ENCODE measurements at regions not wholly inside any gene's neighbourhood (a gene's known extent, or its start where the extent isn't known, plus 50 kb on each side); places are given as distances from the start of the nearest gene placed in this dataset.
A peak's percentile ranks its signal among the peaks of the same experiment; 100 is the strongest.

GRCh38 chrX:40152741-40153344 is 55.1 kb upstream of the BCOR start:
- Histone ChIP-seq H3K4me1 (ENCODE audit: control insufficient read depth, insufficient read depth, low read length) (peaks cover 24% of the 10 kb centered on the region), H3K27ac (ENCODE audit: low read length) (no peak overlapping the region), H3K27me3 (ENCODE audit: control insufficient read depth, insufficient read depth, low read length) (peaks cover 25% of the 10 kb centered on the region)

GRCh38 chrX:40152173-40152711 is 54.5 kb upstream of the BCOR start:
- Histone ChIP-seq H3K27me3 (ENCODE audit: control insufficient read depth, insufficient read depth, low read length) (peaks cover 31% of the 10 kb centered on the region), H3K9me3 (ENCODE audit: control insufficient read depth, low read depth, low read length) (peaks cover 9% of the 10 kb centered on the region), H3K4me1 (ENCODE audit: control insufficient read depth, insufficient read depth, low read length) (peaks cover 25% of the 10 kb centered on the region), H3K36me3 (ENCODE audit: control insufficient read depth, insufficient read depth, low read length) (no peaks in the 10 kb centered on the region), H3K4me3 (ENCODE audit: low read length) (peak overlapping the region; percentile 43), H3K27ac (ENCODE audit: low read length) (no peak overlapping the region)
- no peak for DNase-seq
- WGBS (ENCODE audit: insufficient coverage, low lambda C conversion rate), result no CpG with 5 or more reads among the region's 42 CpGs

More at GRCh38 chrX:40152741-40153344, 55.1 kb upstream of the BCOR start:
- Histone ChIP-seq H3K9me3 (ENCODE audit: control insufficient read depth, low read depth, low read length) (peaks cover 5% of the 10 kb centered on the region), H3K4me3 (ENCODE audit: low read length) (peak overlapping the region; percentile 43), H3K36me3 (ENCODE audit: control insufficient read depth, insufficient read depth, low read length) (no peaks in the 10 kb centered on the region)
- no CpG with 5 or more reads among the region's 47 CpGs for WGBS (ENCODE audit: insufficient coverage, low lambda C conversion rate)
- peak in 1 of 2 donors; percentile 35 for DNase-seq

GRCh38 chrX:40151211-40152172 is 53.7 kb upstream of the BCOR start:
- Histone ChIP-seq H3K4me1 (ENCODE audit: control insufficient read depth, insufficient read depth, low read length) (peaks cover 31% of the 10 kb centered on the region), H3K4me3 (ENCODE audit: low read length) (no peak overlapping the region), H3K9me3 (ENCODE audit: control insufficient read depth, low read depth, low read length) (peaks cover 10% of the 10 kb centered on the region), H3K27ac (ENCODE audit: low read length) (no peak overlapping the region), H3K27me3 (ENCODE audit: control insufficient read depth, insufficient read depth, low read length) (peaks cover 38% of the 10 kb centered on the region), H3K36me3 (ENCODE audit: control insufficient read depth, insufficient read depth, low read length) (no peaks in the 10 kb centered on the region)
- DNase-seq, result peak in 1 of 2 donors; percentile 45
- no CpG with 5 or more reads among the region's 60 CpGs for WGBS (ENCODE audit: insufficient coverage, low lambda C conversion rate)

- H3K4me1 ChIP-seq (ENCODE audit: control insufficient read depth, insufficient read depth, low read length), result peaks cover 33% of the 10 kb centered on the region
These were observed 52.7 kb upstream of the BCOR start for GRCh38 chrX:40150503-40150902.

GRCh38 chrX:40149286-40150175 is 51.8 kb upstream of the BCOR start:
- H3K36me3 ChIP-seq (ENCODE audit: control insufficient read depth, insufficient read depth, low read length), result no peaks in the 10 kb centered on the region
- peaks cover 51% of the 10 kb centered on the region for H3K27me3 ChIP-seq (ENCODE audit: control insufficient read depth, insufficient read depth, low read length)
- DNase-seq, result no peak
- H3K4me3 ChIP-seq (ENCODE audit: low read length), result no peak overlapping the region
- H3K27ac ChIP-seq (ENCODE audit: low read length), result no peak overlapping the region
- peaks cover 7% of the 10 kb centered on the region for H3K9me3 ChIP-seq (ENCODE audit: control insufficient read depth, low read depth, low read length)
- no CpG with 5 or more reads among the region's 17 CpGs for WGBS (ENCODE audit: insufficient coverage, low lambda C conversion rate)
- H3K4me1 ChIP-seq (ENCODE audit: control insufficient read depth, insufficient read depth, low read length), result peaks cover 34% of the 10 kb centered on the region

More at GRCh38 chrX:40150503-40150902, 52.7 kb upstream of the BCOR start:
- no peaks in the 10 kb centered on the region for H3K36me3 ChIP-seq (ENCODE audit: control insufficient read depth, insufficient read depth, low read length)
- peaks cover 7% of the 10 kb centered on the region for H3K9me3 ChIP-seq (ENCODE audit: control insufficient read depth, low read depth, low read length)
- no peak overlapping the region for H3K4me3 ChIP-seq (ENCODE audit: low read length)
- DNase-seq, result no peak
- no CpG with 5 or more reads among the region's 6 CpGs for WGBS (ENCODE audit: insufficient coverage, low lambda C conversion rate)
- H3K27me3 ChIP-seq (ENCODE audit: control insufficient read depth, insufficient read depth, low read length), result peaks cover 44% of the 10 kb centered on the region
- no peak overlapping the region for H3K27ac ChIP-seq (ENCODE audit: low read length)

GRCh38 chrX:40148385-40149285 is 50.9 kb upstream of the BCOR start:
- DNase-seq, result no peak
- Histone ChIP-seq H3K27ac (ENCODE audit: low read length) (no peak overlapping the region), H3K27me3 (ENCODE audit: control insufficient read depth, insufficient read depth, low read length) (peaks cover 51% of the 10 kb centered on the region)

GRCh38 chrX:40147971-40148370 is 50.2 kb upstream of the BCOR start:
- Histone ChIP-seq H3K36me3 (ENCODE audit: control insufficient read depth, insufficient read depth, low read length) (no peaks in the 10 kb centered on the region), H3K9me3 (ENCODE audit: control insufficient read depth, low read depth, low read length) (peaks cover 7% of the 10 kb centered on the region), H3K27ac (ENCODE audit: low read length) (no peak overlapping the region), H3K27me3 (ENCODE audit: control insufficient read depth, insufficient read depth, low read length) (peaks cover 45% of the 10 kb centered on the region), H3K4me1 (ENCODE audit: control insufficient read depth, insufficient read depth, low read length) (peaks cover 26% of the 10 kb centered on the region), H3K4me3 (ENCODE audit: low read length) (no peak overlapping the region)
- no peak for DNase-seq
- no CpG with 5 or more reads among the region's 22 CpGs for WGBS (ENCODE audit: insufficient coverage, low lambda C conversion rate)

More at GRCh38 chrX:40148385-40149285, 50.9 kb upstream of the BCOR start:
- Histone ChIP-seq H3K36me3 (ENCODE audit: control insufficient read depth, insufficient read depth, low read length) (no peaks in the 10 kb centered on the region), H3K9me3 (ENCODE audit: control insufficient read depth, low read depth, low read length) (peaks cover 7% of the 10 kb centered on the region), H3K4me3 (ENCODE audit: low read length) (no peak overlapping the region), H3K4me1 (ENCODE audit: control insufficient read depth, insufficient read depth, low read length) (peaks cover 32% of the 10 kb centered on the region)
- no CpG with 5 or more reads among the region's 24 CpGs for WGBS (ENCODE audit: insufficient coverage, low lambda C conversion rate)

Measured in large intestine (tissue), 3 donors.